ENCODE measurements at regions not wholly inside any gene's neighbourhood (a gene's known extent, or its start where the extent isn't known, plus 50 kb on each side); places are given as distances from the start of the nearest gene placed in this dataset.

DNA sequence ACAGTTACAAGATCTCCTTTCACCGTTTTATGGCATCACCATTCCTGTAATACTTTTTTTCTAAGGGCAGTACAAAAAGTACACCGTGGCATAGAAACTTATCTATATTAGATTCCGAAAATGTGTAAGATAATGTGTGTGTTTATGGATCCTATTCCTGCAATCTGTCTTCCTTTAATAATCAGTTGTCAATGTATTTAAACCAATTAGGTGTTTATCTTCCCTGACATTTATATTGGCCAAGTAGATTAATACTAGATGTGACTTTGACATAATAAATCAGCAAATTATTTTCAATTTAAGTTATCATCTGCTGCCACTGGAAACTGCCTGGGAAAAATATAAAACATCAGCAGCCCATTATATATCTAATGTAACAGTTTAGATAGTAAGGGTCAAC is 770.3 kb upstream of the ADGRL2 start:
- no peak for DNase-seq

DNA sequence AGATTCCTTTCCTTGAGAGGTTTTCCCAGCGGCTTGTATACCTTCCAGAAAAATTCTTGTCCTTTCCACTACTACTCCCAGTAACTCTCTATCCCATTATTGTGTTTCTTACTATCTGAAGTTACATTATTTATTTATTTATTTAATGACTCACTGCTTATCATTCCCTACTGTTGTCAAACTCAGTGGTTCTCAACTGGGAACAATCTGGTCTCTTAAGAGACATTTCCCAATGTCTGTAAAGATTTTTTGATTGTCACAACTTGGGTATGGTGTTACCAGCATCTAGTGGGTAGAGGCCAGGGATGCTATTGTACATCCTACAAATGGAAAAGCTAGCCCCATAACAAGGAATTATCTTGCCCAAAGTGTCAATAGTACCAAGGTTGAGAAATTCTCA is 771.5 kb upstream of the ADGRL2 start:
- no peak for DNase-seq

DNA sequence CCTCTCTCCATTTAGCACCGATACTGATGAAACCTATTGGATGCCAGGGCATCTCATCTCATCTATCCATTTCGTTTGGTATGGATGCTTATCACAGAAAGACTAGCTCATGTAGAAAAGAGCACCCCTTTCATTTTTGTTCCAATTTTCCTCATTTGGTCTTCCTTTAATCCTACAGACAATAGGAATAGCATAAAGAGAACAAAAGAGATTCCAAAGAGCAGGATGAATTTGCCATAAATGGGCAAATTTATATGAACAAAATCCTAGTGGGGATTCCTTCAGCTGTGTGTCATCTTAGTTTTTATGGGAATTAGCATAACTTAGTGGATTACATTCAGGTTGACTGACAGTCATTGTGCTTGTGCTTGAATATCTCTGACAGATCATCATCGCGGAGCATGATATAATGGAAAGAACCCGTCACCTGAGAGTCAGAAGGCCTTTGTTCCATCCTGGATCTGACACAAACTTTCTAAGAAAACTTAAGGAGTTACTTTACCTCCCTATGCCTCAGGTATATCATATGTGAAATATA is 777.5 kb upstream of the ADGRL2 start:
- no peak for DNase-seq

DNA sequence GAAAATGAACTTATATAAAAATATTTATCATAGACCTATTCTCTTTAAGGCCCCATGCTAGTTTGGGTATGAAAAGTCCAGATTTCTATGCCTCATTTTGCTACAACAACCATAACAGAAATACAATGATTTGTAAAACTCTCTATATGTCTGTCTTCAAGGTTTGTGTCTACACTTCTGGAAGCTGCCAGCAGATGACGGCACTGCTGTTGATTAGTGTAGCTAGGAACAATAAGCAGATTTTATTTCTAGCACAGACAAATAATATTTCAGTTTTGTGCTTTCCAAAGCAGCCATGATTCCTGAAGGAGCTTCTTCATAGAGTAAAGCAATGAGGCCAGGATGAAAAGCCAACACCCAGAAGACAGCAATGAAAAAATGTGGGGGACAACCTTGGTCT is 779.6 kb upstream of the ADGRL2 start:
- no peak for DNase-seq

DNA sequence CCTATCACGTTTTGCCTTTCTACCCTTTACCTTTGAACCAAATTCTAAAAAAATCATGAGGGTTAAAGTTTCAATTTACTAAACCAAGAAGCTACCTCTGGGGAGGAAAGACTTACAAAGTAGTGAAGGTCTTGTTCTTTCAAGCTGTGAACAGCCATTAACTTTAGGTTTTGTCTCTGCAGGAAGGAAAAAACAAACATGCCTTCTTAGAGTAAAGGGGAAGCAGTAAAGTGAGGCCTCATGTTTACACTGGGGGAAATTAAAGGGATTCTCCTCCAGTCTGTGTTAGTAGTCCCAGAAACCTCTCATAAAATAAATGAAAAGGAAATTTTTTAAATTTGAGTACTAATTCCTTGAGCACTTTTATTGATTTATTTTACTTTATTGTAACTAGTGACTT is 780.2 kb upstream of the ADGRL2 start:
- no peak for DNase-seq

DNA sequence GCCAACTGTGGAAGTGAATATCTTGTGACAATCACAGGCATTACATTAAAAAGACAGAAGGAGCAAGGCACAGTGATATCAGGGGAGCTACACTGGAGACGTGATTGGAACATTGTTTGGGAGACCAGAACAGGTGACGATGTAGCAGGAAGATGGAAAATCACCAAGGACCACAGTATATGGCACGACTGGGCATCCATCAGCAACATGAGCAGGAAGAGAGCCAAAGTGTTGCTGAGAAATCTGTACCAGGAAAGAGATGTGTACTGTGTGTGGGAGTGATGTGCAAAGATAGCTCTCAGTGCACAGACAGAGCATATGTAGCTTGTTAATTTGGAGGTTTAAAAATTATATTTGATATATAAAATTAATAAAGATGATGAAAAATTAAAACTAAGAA is 790.6 kb upstream of the ADGRL2 start:
- DNase-seq = peak in 1 of 2 donors; percentile 3

DNA sequence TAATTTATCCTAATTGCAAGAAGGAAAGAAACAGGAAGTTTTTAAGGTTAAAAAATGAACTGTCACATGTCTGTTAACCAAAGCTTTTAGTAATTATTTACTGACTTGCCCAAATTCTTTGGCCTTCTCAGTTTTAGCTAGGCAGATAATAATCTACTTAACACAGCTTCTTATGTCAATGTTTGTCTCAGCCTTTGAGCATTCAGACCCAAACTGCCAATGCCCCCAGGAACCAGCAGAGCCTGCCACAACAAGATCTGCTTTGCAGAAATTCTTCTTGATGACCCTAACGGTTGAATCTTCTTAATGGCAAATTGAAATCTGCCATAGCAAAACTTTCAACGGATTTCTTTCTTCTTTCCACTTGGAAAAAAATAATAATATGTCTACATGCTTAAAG is 792.4 kb upstream of the ADGRL2 start:
- no peak for DNase-seq

DNA sequence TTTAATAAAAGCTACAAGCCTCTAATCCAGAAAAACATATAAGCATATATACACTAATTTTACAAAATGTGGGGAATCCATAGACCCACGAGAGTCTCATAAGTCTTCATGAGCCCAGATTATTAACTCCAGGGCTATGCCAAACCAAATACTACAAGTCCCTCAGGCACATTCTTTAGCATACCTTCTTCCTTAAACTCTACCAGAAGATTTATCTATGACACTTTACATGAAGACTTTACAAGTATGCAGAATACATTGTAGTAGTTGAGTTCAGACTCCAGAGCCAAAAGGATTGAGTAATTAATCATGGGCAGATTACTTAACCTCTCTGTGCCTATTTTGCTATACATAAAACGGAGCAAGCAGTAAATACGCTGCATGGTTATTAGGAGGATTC is 793.7 kb upstream of the ADGRL2 start:
- no peak for DNase-seq

DNA sequence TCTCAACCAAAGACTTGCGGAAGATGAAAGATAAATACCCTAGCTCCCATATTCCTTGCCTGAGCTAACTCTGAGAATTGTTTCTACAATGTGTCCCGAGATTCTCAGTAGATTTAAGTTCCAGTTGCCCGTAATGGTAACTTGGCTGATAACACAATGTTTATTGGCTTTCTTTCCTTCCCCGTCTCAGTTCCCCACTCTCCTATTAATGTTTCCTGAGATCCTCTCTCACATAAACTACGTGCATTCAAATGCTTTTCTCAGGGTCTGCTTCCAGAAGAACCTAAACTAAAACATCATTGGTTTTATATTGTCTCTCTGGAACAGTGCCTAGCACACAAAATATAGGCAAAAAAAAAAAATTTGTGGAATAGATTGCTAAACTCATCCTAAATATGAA is 794.2 kb upstream of the ADGRL2 start:
- no peak for DNase-seq

DNA sequence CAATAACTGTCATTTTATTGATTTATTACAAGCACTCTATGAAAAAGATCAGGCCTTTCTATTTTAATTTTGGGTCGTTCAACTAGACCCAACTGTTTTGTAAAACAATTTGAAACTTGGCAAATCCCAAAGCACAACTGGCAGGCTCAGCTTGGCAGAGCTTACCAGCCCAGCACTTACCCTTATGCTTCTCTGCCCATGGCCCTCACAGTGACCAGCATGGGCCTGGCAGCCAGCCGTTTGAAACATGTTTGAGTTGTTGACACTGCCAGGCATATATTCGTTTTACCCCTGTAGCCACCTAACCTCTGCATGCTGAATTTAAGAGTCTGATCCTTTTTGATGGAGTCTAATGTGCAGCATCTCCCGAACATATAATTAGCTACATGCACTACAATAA is 796.7 kb upstream of the ADGRL2 start:
- no peak for DNase-seq

DNA sequence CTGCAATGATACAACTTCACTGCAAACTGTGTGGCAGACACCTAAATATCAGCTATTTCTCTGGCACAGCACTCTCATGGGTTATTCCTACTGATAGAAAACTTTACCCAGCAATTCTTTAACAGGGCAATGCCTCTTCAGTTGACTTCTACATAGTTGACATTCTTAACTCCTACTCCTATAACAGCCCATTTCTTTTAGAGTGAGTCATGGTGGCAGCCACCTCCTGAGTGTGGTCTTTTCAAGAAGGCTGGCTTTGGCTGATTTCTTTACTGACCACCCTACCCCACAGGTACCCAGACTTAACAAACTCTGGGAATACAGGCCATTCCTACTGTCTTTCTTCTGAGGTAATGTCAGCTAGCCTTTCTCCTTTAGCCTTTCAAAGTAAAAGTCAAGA is 805.8 kb upstream of the ADGRL2 start:
- no peak for DNase-seq

DNA sequence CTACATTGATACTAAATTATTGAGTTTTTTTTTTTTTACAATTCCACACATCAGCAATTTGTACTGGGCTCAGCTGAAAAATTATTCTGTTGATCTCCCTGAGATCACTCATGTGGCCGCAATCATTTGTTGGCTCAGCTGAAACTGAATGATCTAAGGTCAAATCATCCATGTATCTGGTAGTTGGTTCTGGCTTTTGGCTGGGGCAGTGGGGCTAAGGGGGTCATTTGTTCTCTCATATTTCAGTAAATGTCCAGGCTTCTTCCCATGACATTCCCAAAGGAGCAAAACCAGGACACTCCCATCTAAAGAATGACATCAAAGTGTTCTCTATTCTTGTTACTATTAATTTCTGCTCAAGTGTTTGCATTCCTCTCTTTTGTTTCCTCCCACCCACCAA is 806.7 kb upstream of the ADGRL2 start:
- no peak for DNase-seq

DNA sequence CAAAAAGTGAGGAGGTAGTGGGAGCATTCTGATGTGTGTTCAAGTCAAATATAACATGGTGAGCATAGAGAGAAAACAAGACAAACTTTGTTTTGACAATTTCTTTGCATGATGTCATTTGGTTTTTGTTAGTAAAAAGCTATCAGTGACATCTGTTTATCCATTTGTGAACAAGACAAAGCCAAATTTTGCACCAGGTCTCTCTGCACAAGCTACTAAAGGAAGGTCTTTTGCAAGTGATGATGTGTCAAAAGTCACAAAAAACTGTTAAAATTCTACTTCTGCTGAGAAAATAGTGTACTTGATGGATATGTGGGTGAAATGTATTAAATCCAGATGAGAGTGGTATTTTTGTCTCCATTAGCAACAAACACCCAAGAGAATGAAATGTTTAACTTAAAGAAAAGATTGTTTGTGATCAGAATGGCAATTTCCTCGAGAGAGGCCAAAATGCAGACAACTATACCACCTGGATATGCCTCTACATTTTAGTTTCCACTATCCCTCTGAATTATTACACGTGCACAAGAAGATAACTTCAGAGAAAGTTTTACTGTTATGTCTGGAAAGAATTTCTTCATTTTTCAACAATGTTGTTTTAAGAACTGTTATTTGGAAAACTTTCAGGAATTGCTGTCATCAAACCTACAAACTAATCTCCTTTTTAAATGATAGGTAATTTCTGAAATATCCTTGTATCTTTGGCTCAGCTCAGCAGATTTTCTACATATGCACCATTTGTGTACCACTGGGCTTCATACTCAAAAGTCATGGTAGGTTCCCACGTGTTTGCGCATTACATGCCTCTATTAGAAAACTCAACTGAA is 807.4 kb upstream of the ADGRL2 start:
- DNase-seq = no peak

DNA sequence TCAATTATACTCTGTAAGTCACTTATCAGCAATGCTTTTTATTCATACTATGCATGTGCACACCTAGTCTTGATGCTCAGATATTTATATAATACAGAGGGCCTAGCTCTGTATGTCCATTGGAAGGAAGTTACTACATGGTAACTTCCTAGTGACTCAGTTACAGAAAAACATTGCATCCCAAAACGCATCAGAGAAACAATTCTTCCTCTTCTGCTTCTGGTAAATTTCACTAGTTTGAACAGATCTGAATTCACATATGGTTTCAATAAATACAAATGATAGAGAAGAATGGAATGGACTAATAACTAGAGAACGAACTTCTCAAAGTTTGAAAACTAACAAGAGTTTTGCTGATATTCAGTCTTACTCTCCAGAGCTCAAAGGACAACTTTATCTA is 811.3 kb upstream of the ADGRL2 start:
- DNase-seq = no peak

DNA sequence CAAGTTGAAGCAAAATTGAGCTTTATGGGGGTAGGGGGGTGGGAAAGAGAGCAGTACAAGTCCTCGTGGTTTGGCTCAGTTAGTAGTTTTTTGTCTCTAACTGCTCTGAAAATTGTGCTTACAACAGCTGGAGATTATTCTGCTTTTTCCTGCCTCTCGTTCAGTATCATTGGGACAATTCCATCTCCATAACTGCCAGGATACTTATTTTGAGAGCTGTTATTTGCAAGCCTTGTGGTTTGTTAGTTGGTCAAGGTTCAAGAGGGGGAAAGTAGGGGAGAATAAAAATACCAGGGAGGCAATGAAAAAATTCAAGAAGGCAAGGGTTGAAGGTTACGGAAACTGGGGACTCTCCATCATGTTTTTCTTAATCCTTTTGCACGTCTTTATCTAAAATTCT is 811.8 kb upstream of the ADGRL2 start:
- DNase-seq = no peak

DNA sequence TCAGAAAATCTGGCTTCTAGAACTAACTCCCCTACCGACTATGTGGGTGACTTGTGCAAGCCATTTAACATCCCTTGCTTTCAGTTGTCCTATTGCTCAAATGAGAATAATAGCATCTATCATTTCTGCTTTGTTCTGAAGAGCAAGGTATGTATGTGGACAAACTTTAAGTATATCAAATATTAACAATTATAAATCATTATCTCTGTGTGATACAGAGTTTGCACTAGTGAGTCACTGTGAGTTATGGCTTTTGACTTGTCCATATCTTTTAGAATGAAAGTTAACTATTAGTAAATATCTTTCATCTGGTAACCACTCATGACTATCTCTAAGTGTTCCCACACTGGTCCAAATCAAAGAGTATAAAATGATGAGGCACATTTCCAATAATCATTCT is 812.9 kb upstream of the ADGRL2 start:
- DNase-seq = no peak

DNA sequence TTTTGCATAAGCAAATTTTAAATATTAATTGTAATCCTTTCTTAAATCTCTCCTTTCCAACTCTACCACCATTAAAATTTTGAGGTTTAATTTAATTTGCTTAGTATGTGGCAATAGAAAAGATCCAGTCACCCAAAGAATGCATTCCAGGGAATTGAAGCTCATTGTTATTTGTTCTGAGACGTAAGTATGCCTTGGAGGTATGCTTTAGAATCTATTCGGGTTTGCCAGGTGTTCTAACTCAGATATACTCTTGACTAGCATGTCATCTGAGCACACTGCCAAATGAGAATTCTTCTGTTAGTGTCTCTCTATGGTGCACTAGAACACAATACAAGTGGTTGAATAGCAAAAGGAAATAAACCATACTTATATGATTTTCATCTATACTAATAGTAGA is 813.6 kb upstream of the ADGRL2 start:
- DNase-seq = no peak

DNA sequence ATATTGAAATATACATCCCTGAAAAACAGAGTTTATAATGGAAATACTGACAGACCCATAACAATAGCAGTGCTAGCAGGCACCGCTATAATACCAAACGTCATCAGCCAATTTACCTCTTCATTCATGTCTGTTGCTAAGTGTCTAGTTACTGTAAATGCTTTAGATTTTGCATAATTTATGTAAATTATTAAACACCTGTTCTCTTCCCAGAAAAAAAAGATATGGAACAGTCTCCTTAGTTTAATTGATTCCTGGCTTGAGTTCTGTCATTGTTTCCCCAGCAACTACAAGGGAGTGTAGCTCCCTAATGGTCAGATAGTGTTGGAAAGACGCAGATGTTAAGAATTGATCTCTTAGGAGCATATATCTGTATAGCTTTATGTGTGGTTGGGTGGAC is 817.9 kb upstream of the ADGRL2 start:
- no peak for DNase-seq

DNA sequence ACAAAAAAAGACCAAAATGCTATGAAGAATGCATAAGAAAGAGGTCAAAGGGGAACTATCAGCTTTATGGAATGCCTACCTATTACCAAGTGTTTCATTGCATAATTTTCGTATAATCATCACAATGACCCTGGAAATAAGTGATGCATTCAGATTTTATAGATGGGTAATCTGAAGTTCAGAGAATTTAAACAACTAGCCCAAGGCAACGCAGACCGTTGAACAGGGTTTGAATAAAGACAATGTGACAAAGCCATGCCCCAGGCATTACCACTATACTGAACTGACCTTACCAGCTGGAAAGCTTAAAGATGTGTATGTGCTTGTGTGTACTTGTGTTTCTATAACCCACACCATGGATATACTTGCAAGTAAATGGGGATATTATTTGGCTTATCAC is 827.6 kb upstream of the ADGRL2 start:
- DNase-seq = no peak

DNA sequence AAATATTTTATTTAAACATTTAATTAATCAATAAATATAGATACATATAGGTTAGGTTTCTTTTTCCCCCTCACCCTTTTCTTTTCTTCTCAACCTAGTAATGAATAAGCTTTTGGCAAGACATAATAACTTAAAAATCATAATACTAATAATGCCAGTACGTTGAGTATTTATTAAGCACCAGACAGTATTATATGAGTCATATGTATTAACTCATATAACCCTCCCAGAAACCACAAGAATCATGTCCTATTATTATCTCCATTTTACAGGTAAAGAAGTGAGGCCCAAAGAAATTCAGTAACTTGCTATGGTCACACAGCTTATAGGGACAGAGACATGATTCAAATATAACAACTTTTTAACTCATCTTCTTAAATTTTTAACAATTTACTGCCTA is 834.5 kb upstream of the ADGRL2 start:
- no peak for DNase-seq

DNA sequence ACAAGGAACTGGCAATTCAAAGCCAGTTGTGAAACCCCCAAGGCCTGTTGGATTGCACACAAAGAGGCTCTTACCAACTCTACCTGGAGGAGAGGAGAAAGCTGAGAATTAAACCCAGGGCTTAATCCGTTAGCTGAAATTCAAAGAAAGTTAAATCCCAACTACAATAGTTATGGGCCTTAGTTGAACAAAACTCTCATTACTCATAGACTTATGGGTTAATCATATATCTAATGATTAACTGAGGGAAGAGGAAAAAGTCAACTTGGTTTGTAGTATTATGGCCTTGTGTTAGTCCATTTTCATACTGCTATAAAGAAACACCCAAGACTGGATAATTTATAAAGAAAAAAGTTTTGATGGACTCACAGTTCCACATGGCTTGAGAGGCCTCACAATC is 838.2 kb upstream of the ADGRL2 start:
- no peak for DNase-seq

DNA sequence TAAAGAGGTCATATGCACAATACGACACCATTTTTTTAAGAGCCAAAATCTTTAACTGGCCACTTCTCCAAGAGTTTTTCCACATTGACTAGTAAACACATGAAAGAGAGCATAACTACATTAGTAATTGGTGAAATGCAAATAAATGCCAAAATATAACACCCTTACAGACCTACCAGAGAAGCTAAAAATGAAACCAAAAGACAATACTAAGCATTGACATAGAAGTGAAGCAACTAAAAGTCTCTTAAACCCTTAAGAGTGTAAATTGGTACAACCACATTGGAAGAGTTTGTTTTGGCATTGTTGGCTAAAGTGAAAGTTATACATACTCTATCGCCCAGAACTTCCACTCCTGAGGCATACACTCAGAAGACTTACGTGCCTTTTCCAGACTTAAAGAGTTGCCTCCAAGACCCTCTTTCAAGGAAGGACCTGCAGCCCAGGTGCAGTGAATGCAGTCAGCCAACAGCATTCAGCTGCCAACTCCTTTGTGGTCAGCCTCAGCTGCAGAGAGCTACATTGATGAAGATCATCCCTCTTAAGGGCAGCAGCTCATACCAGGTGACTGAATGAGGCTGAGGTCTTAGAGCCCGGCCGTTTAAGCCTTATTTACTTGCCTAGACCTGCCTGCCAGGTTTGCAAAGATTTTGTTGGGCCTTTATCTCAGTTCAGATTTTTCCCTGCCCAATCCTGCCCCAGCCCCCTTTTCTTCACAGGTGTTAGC is 839.1 kb upstream of the ADGRL2 start:
- DNase-seq = no peak

DNA sequence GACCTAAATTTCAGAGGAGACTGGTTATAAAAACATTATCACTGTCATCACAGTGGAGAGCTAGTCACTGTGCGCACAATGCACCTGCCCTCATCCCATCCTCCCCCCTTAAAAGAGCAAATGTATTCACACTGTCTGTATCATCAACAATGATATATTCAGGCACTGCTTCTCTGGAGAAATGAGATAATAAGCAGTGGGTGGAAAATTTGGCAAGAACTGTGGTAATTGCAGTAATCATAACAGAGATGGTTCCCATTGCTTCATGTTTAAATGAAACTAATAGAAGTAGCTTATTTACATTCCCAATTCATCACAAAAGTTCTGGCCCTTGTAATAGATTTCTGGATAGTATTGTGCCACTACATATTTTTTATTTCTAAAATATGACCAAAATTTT is 867.4 kb upstream of the ADGRL2 start:
- DNase-seq = no peak

DNA sequence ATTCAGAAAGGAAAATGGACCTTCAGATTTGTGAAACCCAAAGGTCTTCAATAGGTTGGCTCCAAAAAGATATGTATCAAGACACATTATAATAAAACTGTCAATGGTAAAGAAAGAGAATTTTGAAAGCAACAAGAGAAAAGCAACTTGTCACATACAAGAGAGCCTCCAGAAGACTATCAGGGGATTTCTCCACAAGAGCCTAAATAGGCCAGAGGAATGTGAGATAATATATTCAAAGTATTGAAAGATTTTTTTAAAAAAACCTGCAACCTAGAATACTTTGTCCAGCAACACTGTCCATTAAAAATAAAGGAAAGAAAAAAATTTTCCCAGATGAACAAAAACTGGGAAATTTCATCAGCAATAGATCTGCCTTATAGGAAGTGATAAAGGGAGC is 869.6 kb upstream of the ADGRL2 start:
- DNase-seq = no peak
